Cardiac fibroblast (primary cell): ENCODE measurements at regions not wholly inside any gene's neighbourhood (a gene's known extent, or its start where the extent isn't known, plus 50 kb on each side); places are given as distances from the start of the nearest gene placed in this dataset.

Source experiments
- DNase-seq, 2 donors: peaks; one replicate each; pipeline versions ENCODE4 v3.0.0 to v3.0.0-alpha.2; 2010; ENCODE audit warnings: low read depth in 2 of 2
- H3K4me3 ChIP-seq, 2 donors: replicated peaks in 1 of 2; 1 replicate in 1 of 2; 2 replicates in 1 of 2; pipeline ENCODE4 v1.5.1; 2011; ENCODE audit warnings: low read depth in 2 of 2, low read length in 2 of 2, mild to moderate bottlenecking in 2 of 2, moderate library complexity in 1 of 2
- TF ChIP-seq, protein P1 (sequence below): IDR thresholded peaks from one replicate; pipeline ENCODE4 v1.5.1; 2011; ENCODE audit warnings: low read depth, mild to moderate bottlenecking, low read length, inconsistent platforms

DNA sequence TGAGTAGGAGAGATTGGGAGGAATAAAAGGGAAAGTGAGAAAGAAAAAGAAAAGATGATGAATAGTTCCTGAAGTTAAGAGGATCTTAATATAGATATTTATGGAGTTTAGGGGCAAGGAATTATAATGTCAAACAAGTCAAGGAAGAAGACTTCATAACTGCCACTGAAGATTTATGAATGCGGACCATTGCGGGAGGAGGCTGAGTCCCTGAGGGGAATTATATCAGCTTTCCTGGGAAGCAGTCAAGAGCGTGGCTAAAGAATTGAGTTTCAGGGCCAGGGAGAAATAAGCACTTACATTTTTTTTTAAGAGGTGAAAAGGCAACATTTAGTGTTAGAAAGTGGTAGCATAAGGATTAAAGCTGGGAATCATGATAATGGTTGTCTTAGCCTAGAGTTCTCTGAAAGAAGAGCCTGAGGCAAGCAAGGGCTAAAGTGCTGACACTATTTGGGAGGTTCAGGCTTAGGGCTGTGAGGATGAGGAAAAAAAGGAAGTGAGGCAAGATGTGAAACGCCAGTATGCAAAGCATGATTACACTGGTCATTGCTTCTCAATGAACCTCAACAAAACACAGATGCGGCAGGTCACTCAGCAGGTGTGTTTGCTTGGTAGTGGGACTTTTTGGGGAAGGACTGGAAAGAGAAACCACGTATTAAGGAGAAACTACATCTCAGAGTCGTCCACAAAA is 217.1 kb downstream of the SLC4A3 start:
- H3K4me3 ChIP-seq: no peak overlapping the region
- TF ChIP-seq, protein P1, sequence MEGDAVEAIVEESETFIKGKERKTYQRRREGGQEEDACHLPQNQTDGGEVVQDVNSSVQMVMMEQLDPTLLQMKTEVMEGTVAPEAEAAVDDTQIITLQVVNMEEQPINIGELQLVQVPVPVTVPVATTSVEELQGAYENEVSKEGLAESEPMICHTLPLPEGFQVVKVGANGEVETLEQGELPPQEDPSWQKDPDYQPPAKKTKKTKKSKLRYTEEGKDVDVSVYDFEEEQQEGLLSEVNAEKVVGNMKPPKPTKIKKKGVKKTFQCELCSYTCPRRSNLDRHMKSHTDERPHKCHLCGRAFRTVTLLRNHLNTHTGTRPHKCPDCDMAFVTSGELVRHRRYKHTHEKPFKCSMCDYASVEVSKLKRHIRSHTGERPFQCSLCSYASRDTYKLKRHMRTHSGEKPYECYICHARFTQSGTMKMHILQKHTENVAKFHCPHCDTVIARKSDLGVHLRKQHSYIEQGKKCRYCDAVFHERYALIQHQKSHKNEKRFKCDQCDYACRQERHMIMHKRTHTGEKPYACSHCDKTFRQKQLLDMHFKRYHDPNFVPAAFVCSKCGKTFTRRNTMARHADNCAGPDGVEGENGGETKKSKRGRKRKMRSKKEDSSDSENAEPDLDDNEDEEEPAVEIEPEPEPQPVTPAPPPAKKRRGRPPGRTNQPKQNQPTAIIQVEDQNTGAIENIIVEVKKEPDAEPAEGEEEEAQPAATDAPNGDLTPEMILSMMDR: no peak
- no peak for DNase-seq

DNA sequence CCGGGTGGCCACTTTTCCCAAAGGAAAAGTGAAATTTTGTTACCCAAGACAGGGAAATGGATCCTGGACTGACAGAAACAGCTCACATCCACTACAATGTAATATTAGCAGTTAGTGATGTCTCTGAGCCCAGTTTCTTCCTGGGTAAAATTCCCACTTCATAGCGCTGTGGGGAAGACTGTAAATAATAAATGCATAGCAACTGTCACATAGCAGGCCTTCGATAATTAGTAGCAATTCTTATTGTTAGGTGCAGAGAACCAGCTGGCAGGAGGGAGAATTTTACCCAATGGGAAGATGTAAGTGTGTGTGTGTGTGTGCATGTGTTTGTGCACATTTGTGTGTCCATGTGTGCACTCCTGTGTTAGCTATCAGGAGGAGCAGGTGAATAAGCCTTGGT is 221.5 kb downstream of the SLC4A3 start:
- DNase-seq: no peak
- TF ChIP-seq, protein P1: no peak
- no peak overlapping the region for H3K4me3 ChIP-seq

DNA sequence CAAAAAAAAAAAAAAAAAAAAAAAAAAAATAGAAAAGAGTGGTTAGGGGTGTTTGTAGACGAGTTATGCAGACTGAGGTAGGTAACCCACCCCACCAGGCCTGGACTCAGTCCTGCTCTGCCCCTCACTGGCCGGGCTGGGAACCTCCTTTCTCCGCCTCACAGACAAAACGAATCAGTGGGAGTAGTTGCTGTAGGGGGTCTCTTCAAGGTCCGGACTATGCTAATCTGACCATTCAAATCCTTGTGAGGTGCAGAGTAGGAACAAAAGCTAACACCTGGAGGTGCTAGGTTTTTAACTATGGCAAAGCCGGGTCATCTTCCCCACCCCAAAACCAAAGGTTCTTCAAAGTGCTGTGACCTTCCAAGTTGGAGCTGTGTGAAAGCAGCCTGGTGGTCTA is 223.7 kb downstream of the SLC4A3 start:
- TF ChIP-seq, protein P1: no peak
- H3K4me3 ChIP-seq: no peak overlapping the region
- DNase-seq: no peak

DNA sequence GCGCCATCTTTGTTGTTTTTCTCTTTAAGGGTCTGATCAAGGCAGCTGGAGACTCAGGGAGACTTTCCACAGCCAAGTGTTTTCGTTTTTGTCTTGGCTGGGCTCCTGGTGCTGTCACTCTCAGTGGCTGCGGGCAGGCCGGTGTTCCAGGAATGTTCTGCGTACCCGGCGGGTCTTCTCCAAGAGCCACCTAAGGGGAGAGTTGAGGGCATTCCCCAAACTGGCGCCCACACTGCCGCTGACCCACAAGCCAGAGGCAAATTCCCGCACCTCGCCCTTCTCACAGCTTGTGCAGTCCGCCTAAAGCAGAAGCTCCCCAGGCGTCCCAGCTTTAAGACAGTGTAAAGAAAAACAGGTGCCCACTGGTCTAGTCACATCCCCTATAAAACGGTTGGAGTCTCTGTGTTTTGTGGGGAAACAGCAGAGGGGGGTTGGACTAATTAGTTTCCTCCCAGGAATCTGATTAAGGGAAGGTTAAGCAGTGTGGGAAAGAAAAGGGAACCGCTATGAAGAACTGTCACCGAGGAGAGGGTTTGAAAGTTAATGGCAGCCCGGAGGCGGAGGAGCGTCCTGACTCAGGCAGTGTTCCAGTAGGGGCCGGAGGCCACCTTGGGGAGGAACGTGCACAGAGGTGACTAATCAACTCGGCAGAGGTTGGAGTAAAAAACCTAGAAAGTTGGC is 224.5 kb downstream of the SLC4A3 start:
- TF ChIP-seq, protein P1: no peak
- peak in 1 of 2 donors; percentile 2 for DNase-seq
- no peak overlapping the region for H3K4me3 ChIP-seq

DNA sequence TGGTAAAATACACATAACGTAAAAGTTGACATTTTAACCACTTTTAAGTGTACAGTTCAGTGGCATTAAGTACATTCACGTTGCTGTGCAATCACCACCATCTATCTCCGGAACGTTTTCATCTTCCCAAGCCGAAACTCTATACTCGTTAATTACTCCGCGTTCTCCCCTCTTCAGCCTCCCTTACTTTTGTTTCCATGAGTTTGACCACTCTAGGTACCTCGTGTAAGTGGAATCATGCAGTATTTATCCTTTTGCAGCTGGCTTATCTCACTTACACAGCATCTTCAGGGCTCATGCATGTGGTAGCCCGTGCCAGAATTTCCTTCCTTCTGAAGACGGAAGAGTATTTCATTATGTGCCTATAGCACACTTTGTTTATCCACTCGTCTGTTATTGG is 225.2 kb downstream of the SLC4A3 start:
- TF ChIP-seq, protein P1: no peak
- H3K4me3 ChIP-seq: no peak overlapping the region
- peak in 1 of 2 donors; percentile 1 for DNase-seq

DNA sequence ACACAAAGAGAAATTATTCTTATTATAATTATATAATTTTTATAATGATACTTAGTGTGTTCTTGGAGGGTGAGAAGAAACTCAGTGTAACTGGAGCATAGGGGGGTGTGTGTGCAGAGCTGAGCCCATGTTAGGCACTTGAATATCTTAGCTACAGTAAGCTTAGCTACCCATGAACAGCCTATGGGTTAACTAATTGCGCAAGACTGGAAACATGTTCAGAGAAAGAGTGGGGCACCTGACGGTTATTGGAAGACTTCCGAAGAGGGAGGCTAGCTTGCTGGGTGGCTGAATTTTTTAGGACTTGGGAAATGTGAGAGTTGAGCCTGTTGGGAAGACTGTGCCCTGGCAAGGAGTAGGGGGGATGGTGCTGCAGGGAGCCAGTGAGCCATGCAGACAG is 229.2 kb downstream of the SLC4A3 start:
- H3K4me3 ChIP-seq: no peak overlapping the region
- no peak for DNase-seq
- TF ChIP-seq, protein P1: no peak
